Stimulated activated CD4-positive, alpha-beta T cell treated with anti-CD3 and anti-CD28 coated beads, Interleukin-1b, Interleukin-23, amount 100 ng/mL, for 4 hours (primary cell): ENCODE measurements at regions not wholly inside any gene's neighbourhood (a gene's known extent, or its start where the extent isn't known, plus 50 kb on each side); places are given as distances from the start of the nearest gene placed in this dataset.

Experiments used
- DNase-seq, 2 donors: peaks; one replicate each; pipeline ENCODE4 v3.0.0-alpha.2; 2020; ENCODE audit warnings: low read depth in 2 of 2

DNA sequence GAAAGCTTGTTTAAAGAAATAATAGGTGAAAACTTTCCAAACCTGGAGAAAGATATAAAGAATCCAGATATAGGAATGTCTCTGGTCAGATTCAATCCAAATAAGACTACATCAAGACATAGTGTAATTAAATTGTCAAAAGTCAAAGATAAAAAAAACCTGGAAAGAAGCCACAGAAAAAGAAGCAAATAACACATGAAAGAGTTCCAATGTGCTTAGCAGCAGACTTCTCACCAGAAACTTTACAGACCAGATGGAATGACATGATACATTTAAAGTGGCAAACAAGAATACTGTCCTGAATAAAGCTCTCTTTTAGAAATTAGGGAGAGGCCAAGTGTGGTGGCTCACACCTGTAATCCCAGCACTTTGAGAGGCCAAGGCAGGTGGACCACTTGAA, 1039.9 kb downstream of the KCNT2 start:
- no peak for DNase-seq

DNA sequence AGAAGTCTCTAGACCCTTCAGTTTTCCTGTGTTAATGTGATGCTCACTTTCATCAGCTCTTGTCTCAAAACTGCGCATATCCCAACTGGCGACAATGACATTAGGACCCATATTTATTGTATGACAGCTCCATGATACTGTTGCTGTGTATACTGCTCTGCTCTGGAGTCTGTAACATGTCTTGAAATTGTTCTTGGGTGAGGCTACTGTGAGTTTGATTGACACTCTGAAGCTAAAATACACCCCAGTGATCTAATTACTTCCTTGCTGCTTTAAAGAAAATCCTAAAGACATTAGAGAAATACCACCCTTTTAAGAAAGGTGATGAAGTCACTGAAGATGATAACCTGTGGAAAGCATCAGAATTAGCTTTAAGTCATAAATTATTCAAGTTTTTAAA, 1046.2 kb downstream of the KCNT2 start:
- no peak for DNase-seq

DNA sequence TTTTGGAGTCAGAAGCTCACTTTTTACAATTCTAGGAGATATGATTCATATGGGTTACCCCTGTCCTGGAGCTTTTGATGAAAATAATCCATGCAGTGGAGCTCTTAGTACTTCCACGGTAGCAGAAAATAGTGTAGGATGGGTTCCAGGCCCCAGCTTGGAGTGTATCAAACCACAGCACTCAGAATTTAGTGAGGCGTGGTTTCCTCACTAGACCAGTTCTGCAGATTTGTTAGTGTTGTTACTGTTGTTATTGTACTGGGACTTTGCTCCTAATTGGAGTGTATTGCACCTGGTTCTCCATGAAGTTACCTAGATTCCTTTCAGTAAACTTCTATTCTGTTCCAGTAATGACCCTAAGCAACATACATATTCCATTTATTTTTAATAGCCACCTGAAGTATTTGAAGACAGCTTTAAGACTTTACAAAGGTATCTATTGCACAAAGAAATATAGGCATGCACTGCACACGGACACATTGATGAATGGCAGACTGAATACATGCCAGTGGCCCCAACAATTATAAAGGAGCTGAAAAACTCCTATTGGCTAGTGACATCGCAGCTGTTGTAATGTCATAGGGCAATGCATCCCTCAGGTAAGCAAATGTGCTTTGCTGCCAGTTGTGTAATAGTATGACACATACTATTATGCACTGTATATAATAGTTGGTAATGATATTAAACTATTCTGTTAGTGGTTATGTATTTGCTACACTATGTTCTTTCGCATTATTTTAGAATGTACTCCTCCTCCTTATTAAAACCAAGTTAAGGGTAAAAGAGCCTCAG, 1058.0 kb downstream of the KCNT2 start:
- DNase-seq: no peak

DNA sequence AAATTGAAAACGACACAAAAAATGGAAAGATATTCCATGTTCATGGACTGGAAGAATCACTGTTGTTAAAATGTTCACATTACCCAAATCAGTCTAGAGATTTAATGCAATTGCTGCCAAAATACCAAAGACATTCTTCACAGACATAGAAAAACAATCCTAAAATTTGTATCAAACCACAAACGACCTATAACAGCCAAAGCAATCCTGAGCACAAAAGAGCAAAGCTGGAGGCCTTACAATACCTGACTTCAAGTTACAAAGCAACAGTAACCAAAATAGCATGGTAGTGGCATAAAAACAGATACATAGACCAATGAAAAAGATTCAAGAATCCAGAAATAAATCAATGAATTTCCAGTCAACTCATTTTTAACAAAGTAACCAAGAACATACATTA, 1077.3 kb downstream of the KCNT2 start:
- no peak for DNase-seq

DNA sequence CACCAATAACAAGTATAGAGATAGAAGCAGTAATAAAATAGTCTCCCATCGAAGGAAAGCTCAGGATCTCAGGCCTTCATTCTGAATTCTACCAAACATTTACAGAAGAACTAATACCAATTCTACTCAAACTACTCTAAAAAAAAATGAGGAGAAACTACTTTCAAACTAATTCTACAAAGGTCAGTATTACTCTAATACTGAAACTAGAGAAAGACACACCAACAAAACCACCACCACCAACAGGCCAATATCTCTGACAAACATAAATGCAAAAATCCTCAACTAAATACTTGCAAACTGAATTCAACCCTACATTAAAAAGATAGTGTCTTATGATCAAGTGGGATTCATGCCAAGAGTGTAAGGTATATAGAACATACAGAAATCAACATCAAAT, 1078.4 kb downstream of the KCNT2 start:
- DNase-seq: no peak

DNA sequence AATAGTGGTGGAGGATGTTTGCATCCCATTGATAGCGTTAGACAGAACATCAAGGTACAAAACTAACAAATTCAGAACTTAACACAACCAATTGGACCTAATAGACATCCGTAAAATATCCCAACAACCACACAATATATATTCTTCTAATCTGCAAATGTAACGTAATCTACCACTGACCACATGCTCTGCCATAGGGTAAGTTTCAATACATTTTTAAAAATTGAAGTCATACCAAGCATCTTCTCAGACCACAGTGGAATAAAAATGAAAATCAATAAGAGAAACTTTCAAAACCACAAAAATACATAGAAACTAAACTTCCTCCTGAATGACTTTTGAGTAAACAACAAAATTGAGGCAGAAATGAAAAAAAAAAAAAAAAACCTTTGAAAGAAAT, 1087.5 kb downstream of the KCNT2 start:
- no peak for DNase-seq

DNA sequence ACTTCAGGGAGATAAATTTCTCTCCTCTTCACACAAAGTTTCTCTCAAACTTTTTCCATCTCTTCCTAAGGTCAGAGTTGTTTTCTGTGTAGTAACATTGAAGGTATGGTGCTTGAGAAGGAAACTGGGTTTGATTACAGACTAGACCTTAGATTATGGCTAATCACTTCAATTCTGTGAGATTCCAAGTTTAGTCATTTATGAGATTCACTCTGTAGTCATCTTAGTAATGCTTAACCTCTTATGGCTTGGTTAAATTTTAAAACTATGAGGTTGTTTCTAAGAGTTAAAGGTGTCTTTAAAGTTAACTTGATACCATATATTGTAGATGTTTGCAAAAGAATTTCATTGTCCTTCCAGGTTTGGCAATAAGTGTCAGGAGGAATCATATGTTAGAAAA, 1092.2 kb downstream of the KCNT2 start:
- DNase-seq: no peak

DNA sequence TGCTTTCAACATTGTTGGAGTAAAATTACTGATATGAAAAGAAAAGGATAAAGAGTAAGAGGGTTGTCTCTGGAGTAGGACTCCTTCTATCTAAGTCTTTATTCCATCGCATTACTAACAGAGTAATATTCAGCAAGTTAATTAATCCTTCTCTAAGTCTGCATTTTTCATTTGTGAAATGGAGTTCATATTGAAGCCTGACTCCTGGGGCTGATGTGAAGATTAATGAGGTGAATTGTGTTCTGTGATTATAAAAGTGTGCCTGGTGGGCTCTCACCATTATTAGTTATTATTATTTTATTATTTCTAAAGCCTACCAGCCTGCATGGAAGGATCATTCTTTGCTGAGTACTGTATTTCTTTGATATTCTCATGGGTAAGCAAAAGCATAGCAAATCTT, 1096.7 kb downstream of the KCNT2 start:
- DNase-seq: no peak

DNA sequence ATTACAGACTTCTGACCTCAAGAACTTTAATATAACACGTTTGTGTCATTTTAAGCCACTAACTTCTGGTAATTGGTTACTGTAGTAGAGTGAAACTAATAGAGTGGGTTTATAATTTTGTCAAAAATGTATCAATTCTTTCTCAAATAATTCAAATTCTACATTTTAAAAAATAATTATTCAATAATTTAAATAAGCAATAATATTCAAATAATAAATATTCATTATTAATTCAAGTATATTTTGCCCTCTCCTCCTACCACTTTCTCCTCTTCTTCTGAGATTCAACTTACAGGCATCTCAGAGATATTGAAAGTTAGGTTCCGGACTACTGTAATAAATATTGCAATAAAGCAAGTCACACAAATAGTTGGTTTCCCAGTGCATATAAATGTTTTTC, 1107.1 kb downstream of the KCNT2 start:
- DNase-seq: no peak

DNA sequence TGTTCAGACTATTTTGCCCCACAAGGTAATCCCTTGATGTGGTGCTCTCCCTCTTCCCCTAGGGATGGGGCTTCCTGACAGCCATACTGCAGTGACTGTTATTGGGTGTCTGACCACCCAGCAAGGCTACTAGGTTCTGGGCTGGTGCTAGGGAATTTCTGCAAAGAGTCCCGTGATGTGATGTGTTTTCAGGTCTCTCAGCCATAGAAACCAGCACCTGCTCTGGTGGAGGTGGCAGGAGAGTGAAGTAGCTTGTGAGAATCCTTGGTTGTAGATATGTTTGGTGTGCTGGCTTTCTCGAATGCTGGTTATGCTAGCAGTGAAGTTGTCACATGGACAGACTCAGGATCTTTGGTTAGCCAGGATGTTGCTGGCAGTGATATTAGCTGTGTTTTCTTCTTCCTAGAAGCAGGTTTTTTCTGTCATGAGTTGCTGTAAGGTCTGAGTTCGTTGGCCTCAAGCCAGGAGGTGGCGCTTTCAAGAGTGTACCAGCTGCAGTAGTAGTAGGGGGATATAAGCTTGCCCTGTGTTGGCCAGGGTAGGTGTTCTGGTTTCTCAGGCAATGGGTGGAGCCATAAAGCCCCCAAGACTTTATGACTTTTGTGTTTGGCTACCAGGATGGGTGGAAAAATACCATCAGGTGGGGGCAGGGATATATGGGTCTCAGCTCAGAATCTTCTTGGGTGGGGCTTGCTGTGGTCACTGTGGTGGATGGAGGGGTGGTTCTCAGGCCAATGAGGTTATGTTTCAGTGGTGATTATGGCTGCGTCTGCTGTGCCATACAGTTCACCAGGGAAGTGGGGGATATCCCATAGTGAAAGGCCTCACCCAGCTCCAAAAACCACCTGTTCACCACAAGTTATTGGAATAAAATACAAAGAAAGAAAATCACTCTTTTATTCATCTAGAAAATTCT, 1112.3 kb downstream of the KCNT2 start:
- no peak for DNase-seq

DNA sequence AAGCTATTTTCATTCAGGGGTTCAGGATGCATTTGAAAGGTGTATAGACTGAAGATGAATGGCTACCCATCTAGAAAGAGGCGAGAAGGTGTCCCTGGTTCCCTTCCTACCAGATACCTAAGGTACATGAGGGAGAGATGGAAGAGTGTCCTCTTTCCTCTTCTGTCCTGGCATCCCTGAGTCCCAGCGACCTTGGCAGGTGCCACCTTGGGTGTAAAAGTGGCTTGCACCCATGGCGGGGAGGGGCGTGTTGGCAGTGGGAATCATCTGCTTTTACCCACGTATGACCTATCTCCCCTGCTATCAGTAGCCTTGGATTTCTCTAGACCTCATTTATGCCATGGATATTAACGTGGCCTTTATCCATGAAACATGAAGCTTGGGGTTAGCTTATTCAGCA, 1126.1 kb downstream of the KCNT2 start:
- DNase-seq: no peak

DNA sequence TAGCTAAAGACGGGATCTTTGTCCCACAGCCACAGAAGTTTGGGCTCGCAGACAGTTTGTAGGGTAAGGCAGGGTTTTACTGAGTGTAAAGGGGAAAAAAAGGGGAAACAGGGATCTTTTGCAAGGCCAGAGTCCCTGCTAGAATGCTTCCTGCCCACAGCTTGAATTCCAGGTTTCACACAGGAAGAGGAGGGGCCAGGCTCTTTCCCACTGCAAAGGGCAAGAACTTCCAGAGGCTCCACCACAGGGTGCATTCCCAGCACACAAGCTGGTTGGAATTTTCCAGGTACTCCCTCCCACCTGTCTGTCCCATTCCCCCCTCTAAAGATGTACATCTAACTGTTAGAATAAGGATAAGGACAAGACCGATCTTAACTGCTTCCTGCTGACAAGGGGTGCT, 1126.9 kb downstream of the KCNT2 start:
- DNase-seq: no peak

DNA sequence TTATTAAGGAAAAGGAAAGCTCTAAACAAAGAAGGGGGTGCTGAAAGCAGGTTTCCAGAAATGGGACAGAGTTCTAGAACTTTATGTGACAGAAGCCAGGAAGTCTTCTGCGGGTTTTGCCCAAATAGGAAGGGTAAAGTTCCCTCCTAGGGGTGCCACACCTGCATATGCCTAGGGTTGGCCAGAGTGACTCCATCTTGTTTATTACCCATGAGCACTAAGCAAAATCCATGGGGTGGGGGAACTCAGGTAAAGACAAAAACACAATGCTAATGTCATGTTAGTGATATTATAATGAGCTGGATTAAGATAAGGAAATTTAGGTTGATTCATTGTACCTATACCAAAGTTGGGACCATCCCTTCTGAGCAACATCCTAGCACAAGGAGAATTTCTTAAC, 1132.7 kb downstream of the KCNT2 start:
- no peak for DNase-seq

DNA sequence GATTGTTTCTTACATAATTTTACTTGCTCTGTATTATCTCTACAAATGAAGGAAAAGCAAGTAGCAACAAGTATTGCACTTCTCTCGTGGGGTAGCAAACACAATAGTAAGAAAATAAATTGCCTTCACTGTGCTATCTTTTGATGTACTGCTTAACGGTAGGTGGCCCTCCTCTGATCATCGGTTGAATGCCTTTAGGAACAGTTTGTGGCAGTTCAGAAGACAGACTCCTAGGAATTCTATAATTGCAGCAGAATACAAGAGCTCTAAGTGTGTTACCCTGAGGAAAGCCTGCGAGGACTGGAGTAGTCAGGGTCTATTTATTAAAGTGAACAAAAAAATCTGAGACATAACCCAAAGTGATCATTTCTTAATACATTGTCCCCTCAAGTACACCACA, 1135.9 kb downstream of the KCNT2 start:
- no peak for DNase-seq

DNA sequence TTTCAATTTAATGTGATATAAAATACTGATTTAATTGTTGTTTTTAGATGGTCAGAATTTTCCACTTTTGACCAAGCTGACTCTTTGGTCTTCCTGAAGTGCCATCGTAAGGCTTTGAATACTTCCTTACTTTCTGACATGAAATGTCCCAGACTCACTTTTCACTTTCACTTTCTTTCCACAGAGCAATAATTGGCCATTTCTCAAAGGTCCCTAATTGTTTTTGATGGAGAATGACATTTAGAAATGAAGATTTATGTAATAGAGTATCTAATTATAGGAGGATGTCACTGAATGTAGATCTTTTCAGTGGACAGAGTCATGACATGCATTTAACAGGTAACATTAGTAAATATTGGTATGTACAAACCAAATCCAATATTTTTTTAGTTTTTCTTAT, 1141.6 kb downstream of the KCNT2 start:
- DNase-seq: no peak

DNA sequence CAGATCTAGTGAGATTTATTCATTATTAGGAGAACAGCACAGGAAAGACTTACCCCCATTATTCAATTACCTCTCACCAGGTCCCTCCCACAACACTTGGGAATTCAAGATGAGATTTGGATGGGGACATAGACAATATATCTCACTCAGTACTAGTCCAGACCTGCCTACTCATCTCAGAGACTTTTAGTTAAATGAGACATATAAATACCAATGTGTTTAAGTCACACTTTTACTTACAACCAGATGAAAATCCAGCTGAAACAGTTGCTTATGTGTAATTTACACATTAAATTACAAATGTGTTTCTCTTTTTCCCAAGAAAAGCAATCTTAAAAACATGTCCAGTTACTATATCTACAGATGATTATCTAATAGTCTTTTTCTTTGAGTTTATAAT, 1145.6 kb downstream of the KCNT2 start:
- no peak for DNase-seq

DNA sequence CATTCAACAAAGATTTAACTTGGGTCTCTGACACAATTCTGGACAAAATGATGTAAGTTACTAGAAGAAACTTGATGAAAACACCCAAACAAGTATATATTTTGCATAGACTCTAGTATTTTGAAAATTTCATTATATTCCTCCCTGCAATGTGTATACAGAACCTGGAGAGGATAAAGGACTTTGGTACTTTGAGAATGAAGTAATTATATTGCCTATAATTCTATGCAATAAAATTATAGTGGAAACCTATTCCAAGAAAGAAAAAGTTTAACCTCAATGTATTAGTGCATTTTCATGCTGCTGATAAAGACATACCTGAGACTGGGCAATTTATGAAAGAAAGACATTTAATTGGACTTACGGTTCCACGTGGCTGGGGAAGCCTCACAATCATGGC, 1146.1 kb downstream of the KCNT2 start:
- DNase-seq: no peak

DNA sequence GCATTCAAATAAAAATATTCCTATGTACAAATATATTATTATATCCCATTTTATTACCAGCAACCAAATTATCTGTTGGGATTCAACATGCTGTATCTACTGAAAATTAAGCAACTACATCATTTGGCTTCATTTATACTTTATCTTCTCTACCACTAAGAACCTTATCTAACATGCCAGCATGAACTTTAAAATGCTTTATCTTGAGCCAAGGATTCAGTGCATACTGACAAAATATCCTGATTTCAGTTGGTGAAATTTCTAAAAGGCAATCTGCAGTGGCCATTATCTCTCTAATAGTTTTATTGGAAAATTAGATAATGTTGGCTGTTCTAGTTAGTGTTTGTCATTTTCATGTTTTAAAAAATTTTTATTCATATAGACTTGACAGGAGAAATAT, 1149.9 kb downstream of the KCNT2 start:
- no peak for DNase-seq

DNA sequence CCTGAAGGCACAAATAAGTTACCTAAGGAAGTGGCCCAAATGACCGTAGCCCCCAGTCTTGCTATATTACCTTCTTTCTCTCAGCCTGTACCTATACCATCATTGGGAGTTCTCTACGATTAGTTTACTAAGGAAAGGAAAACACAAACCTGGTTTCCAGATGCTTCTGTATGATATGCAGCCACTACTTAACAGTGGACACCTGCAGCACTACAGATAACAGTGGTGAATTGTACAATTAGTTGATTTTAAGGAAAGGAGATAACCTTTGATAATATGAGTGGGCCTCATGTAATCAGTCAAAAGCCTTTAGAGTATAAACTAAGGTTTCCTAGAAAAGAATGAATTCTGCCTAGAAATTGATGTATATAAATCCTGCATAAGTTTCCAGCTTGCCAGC, 1157.4 kb downstream of the KCNT2 start:
- DNase-seq: no peak

DNA sequence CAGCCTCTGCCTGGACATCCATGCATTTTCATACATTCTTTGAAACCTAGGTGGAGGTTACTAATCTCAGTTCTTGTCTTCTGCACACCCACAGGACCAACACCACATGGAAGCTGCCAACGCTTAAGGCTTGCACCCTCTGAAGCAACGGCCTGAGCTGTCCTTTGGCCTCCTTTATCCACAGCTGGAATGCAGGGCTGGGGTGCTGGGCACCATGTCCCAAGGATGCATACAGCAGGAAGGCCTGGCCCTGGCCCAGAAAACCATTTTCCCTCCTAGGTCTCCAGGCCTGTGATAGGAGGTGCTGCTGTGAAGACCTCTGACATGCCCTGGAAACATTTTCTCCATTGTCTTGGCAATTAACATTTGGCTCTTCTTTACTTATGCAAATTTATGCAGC, 1168.6 kb downstream of the KCNT2 start:
- no peak for DNase-seq

DNA sequence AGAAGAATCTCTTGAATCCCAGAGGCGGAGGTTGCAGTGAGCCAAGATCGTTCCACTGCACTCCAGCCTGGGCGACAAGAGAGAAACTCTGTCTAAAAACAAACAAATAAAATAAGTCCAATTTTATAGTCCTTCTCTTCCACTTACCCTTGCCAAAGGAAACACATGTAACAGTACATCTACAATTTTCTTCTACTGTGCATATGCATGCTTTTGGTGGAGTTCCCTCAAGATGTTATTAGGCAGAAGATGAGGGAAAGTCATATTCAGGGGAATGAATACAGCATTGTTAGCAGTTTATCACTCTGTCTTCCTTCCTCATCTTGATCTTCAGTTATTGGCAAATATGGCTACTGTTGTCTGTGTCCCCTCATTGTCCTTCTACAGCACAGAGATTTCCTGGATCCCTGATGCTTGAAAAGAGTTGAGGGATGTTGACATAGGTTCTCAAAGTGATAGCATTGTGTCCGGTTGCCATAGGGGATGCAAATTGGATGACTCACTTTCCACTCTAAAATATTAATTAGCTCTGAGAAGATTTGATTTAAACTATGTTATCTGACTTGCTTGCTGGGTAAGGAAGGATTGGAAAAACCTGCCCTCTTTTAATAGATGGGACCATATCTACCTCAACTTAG, 1173.6 kb downstream of the KCNT2 start:
- no peak for DNase-seq

DNA sequence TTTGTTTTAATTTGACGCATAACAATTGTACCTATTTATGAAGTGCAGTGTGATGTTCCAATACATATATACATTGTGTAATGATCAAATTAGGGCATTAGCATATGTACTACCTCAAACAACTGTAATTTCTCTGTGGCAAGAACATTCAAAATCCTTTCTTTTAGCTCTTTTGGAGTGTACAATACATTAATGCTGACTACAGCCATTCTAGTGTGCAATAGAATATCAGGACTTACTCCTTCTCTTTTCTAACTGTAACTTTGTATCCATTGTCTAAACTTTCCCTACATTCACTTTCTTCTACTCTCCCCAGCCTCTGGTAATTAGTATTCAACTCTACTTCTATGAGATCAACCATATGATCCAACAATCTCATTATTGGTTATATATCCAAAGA, 1177.4 kb downstream of the KCNT2 start:
- no peak for DNase-seq

DNA sequence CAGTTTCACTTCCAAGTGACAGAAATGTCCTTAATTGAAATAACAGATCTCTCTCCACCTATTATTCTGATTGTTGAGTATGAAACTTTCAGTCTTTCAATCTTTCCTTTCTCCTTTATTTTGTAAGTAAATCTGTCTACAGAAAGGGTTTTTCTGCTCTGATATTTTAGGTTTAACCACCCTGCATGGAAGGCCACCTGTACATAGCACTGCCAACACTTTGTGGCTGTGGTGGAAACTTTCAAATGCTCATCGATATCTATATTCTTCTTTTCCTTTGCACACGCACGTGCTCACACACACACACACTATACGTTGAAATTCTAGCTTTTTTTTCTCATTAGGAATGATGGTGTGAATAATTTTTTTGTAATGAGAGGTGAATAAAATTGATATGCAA, 1179.3 kb downstream of the KCNT2 start:
- DNase-seq: no peak
